ENCODE measurements at regions not wholly inside any gene's neighbourhood (a gene's known extent, or its start where the extent isn't known, plus 50 kb on each side); places are given as distances from the start of the nearest gene placed in this dataset.

DNA sequence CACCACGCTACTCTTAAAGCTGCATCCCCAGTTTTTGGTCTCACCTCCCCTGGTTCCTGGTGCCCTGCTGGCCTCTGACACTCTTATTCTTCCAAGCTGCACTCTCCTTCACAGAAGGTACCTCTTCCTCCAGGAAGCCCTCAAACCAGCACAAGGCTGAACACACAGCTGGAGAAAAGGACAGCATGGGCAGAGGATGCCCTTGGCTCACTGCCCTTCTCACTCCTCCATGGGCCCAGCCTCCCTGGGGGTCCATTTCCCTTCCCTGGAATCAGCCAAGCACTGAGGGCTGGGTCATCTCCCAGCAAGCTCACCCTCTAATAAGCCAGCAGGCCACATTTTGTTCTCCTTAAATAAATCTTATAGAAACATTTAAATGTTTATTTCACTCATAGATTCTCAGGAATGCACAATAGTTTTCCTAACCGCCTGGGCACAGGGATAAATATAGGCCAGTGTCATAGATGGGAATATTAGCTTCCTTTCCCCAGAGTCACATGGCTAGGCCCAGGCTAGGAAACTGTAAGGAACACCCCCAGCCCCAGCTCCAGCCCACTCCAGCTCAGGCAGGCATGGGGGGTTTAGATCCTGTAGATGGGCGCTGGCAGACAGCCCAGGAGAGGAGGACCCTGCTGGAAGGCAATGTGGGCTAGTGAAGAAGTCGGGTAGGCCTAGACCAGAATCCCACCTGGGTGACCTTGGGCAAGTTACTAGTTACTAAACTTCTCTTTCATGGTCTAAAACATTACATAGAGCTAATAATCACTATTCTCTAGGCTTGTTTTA lies 51.5 kb downstream of the IRAG1 start:
- DNase-seq (ENCODE audit: low read depth, low spot score) = no peak
- POLR2A ChIA-PET = no interaction called here
- no peak for ATAC-seq
- no TSS peak for BruUV-seq (replicated peaks)
- no peak for TF ChIP-seq TCF7L2 (IDR thresholded peaks at IDR 0.05; ENCODE audit: low read depth, low read length)
- no peak for TF ChIP-seq POLR2AphosphoS5 (IDR thresholded peaks at IDR 0.05; ENCODE audit: low read depth, low read length)
- no peak for TF ChIP-seq SIN3A (IDR thresholded peaks at IDR 0.05; ENCODE audit: borderline replicate concordance, insufficient read depth, low read depth, low read length)
- TF ChIP-seq REST (IDR thresholded peaks at IDR 0.05; ENCODE audit: insufficient read depth in 1 of 2, low read depth in 2 of 2, low read length in 1 of 2) = no peak
- no peak for TF ChIP-seq CTCF (IDR thresholded peaks at IDR 0.05)
- no peaks in the 10 kb centered on the region for H3K9me3 ChIP-seq (ENCODE audit: control insufficient read depth, insufficient read depth, low read depth, low read length)
- no peaks in the 10 kb centered on the region for H3K36me3 ChIP-seq (ENCODE audit: control insufficient read depth, insufficient read depth, low read length)
- no peaks in the 10 kb centered on the region for H3K4me1 ChIP-seq (ENCODE audit: control insufficient read depth, insufficient read depth, low read length)
- in situ Hi-C loops (cut with HindIII; ENCODE audit: low pct_unique_long_range_greater_than_20kb, low sequenced_read_pairs) = no loop called here
- no peak overlapping the region for H3K4me3 ChIP-seq (ENCODE audit: low read depth in 2 of 2, low read length in 2 of 2)
- intact Hi-C loops (cut with micrococcal nuclease; ENCODE audit: unreplicated experiment) = no loop called here
- H3K27me3 ChIP-seq (ENCODE audit: control insufficient read depth, insufficient read depth, low read length) = no peaks in the 10 kb centered on the region
- CTCF ChIA-PET = no interaction called here
- no peak overlapping the region for H3K27ac ChIP-seq (ENCODE audit: low read length)

GRCh38 chr11:10641177-10641911 lies 52.2 kb downstream of the IRAG1 start:
- ATAC-seq = no peak
- no peak for TF ChIP-seq TCF7L2 (IDR thresholded peaks at IDR 0.05; ENCODE audit: low read depth, low read length)
- TF ChIP-seq POLR2AphosphoS5 (IDR thresholded peaks at IDR 0.05; ENCODE audit: low read depth, low read length) = no peak
- TF ChIP-seq CTCF (IDR thresholded peaks at IDR 0.05) = no peak
- no peak for TF ChIP-seq REST (IDR thresholded peaks at IDR 0.05; ENCODE audit: insufficient read depth in 1 of 2, low read depth in 2 of 2, low read length in 1 of 2)
- no peak for TF ChIP-seq SIN3A (IDR thresholded peaks at IDR 0.05; ENCODE audit: borderline replicate concordance, insufficient read depth, low read depth, low read length)
- ChIA-PET CTCF (no interaction called here), POLR2A (no interaction called here)
- in situ Hi-C loops (cut with HindIII; ENCODE audit: low pct_unique_long_range_greater_than_20kb, low sequenced_read_pairs) = no loop called here
- no peaks in the 10 kb centered on the region for H3K36me3 ChIP-seq (ENCODE audit: control insufficient read depth, insufficient read depth, low read length)
- H3K4me1 ChIP-seq (ENCODE audit: control insufficient read depth, insufficient read depth, low read length) = no peaks in the 10 kb centered on the region
- DNase-seq (ENCODE audit: low read depth, low spot score) = no peak
- no peaks in the 10 kb centered on the region for H3K9me3 ChIP-seq (ENCODE audit: control insufficient read depth, insufficient read depth, low read depth, low read length)
- no peaks in the 10 kb centered on the region for H3K27me3 ChIP-seq (ENCODE audit: control insufficient read depth, insufficient read depth, low read length)
- no TSS peak for BruUV-seq (replicated peaks)
- H3K4me3 ChIP-seq (ENCODE audit: low read depth in 2 of 2, low read length in 2 of 2) = no peak overlapping the region
- intact Hi-C loops (cut with micrococcal nuclease; ENCODE audit: unreplicated experiment) = no loop called here
- no peak overlapping the region for H3K27ac ChIP-seq (ENCODE audit: low read length)

Data from Panc1 (cell line).